ENCODE measurements at regions not wholly inside any gene's neighbourhood (a gene's known extent, or its start where the extent isn't known, plus 50 kb on each side); places are given as distances from the start of the nearest gene placed in this dataset.

DNA sequence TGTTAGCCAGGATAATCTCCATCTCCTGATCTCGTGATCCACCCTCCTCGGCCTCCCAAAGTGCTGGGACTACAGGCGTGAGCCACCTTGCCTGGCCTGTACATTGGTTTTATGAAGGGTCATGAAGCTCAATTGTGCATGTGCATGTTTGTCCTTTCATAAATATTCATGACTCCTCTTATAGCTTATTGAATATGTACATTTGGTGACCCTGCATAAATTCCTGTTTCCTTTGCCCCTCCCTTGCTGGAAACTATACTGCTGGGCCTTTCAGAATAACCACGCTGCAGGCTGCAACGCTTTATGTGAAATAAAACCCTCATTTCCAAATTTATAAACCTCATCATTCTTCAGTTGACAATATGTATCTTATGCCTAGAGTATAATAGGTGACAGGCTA lies 978.0 kb upstream of the LCORL start:
- DNase-seq (ENCODE audit: low read depth, low spot score) (no peak), FAIRE-seq (no peak)
- H3K27ac ChIP-seq (ENCODE audit: insufficient read depth, low read depth, low read length): no peak overlapping the region
- H3K4me1 ChIP-seq (ENCODE audit: control insufficient read depth, extremely low read depth, insufficient read depth, low read length): no peaks in the 10 kb centered on the region
- H3K9me3 ChIP-seq (replicated peaks; ENCODE audit: control insufficient read depth, insufficient read depth, low read length): no peaks in the 10 kb centered on the region
- H3K27me3 ChIP-seq (ENCODE audit: control insufficient read depth in 2 of 2, insufficient read depth in 2 of 2, low read length in 2 of 2): no peaks in the 10 kb centered on the region
- no peak for TF ChIP-seq GATA2 (IDR thresholded peaks at IDR 0.05; ENCODE audit: insufficient read depth, insufficient read length, low read depth, low read length)
- TF ChIP-seq MYC (IDR thresholded peaks at IDR 0.05; ENCODE audit: low read depth, low read length): no peak
- TF ChIP-seq, protein P1, sequence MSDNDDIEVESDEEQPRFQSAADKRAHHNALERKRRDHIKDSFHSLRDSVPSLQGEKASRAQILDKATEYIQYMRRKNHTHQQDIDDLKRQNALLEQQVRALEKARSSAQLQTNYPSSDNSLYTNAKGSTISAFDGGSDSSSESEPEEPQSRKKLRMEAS (IDR thresholded peaks at IDR 0.05; ENCODE audit: insufficient read depth, insufficient read length): no peak
- no peak for TF ChIP-seq JUN (IDR thresholded peaks at IDR 0.05; ENCODE audit: borderline replicate concordance, insufficient read depth, insufficient read length, low read depth)
- TF ChIP-seq FOS (IDR thresholded peaks at IDR 0.05; ENCODE audit: borderline replicate concordance, insufficient read depth, low read length): no peak
- TF ChIP-seq EZH2 (IDR thresholded peaks at IDR 0.05; ENCODE audit: borderline replicate concordance, low read depth, low read length, severe bottlenecking): no peak
- TF ChIP-seq, protein P2, sequence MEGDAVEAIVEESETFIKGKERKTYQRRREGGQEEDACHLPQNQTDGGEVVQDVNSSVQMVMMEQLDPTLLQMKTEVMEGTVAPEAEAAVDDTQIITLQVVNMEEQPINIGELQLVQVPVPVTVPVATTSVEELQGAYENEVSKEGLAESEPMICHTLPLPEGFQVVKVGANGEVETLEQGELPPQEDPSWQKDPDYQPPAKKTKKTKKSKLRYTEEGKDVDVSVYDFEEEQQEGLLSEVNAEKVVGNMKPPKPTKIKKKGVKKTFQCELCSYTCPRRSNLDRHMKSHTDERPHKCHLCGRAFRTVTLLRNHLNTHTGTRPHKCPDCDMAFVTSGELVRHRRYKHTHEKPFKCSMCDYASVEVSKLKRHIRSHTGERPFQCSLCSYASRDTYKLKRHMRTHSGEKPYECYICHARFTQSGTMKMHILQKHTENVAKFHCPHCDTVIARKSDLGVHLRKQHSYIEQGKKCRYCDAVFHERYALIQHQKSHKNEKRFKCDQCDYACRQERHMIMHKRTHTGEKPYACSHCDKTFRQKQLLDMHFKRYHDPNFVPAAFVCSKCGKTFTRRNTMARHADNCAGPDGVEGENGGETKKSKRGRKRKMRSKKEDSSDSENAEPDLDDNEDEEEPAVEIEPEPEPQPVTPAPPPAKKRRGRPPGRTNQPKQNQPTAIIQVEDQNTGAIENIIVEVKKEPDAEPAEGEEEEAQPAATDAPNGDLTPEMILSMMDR (IDR thresholded peaks at IDR 0.05; ENCODE audit: extremely low read depth in 1 of 2, insufficient read depth in 1 of 2, low read depth in 1 of 2, low read length in 2 of 2): no peak
- no peak for TF ChIP-seq POLR2A (IDR thresholded peaks at IDR 0.05; ENCODE audit: low read depth, low read length)
- TF ChIP-seq POLR2AphosphoS5 (IDR thresholded peaks at IDR 0.05; ENCODE audit: insufficient read depth, low read depth, low read length): no peak
- ChIA-PET POLR2A (no interaction called here), CTCF (no interaction called here)
- no peak overlapping the region for H2AFZ ChIP-seq (ENCODE audit: low read depth, low read length)
- BruUV-seq (replicated peaks): no TSS peak
- no peaks in the 10 kb centered on the region for H4K20me1 ChIP-seq (replicated peaks; ENCODE audit: control insufficient read depth, extremely low read depth, insufficient read depth, low read length)
- H3K36me3 ChIP-seq (ENCODE audit: control insufficient read depth in 2 of 2, extremely low read depth in 1 of 2, insufficient read depth in 2 of 2, low read length in 2 of 2): no peaks in the 10 kb centered on the region
- no peak overlapping the region for H3K4me2 ChIP-seq (ENCODE audit: insufficient read depth, low read length)
- no peak overlapping the region for H3K4me3 ChIP-seq (replicated peaks in 1 of 3; ENCODE audit: insufficient read depth in 1 of 3, low read depth in 1 of 3, low read length in 3 of 3)
- H3K79me2 ChIP-seq (ENCODE audit: control insufficient read depth, insufficient read depth, low read length): no peaks in the 10 kb centered on the region
- H3K9ac ChIP-seq (replicated peaks; ENCODE audit: extremely low read depth, insufficient read depth, low read length): no peak overlapping the region
- intact Hi-C loops (cut with micrococcal nuclease): no loop called here
- dilution Hi-C loops (cut with MboI; ENCODE audit: extremely low pct_ligation_motif_present, low sequenced_read_pairs): no loop called here
- no peaks in the 10 kb centered on the region for H3K9me1 ChIP-seq (replicated peaks; ENCODE audit: control insufficient read depth, extremely low read depth, insufficient read depth, low read length)

Data from endothelial cell of umbilical vein (primary cell).